ENCODE measurements at regions not wholly inside any gene's neighbourhood (a gene's known extent, or its start where the extent isn't known, plus 50 kb on each side); places are given as distances from the start of the nearest gene placed in this dataset.

DNA sequence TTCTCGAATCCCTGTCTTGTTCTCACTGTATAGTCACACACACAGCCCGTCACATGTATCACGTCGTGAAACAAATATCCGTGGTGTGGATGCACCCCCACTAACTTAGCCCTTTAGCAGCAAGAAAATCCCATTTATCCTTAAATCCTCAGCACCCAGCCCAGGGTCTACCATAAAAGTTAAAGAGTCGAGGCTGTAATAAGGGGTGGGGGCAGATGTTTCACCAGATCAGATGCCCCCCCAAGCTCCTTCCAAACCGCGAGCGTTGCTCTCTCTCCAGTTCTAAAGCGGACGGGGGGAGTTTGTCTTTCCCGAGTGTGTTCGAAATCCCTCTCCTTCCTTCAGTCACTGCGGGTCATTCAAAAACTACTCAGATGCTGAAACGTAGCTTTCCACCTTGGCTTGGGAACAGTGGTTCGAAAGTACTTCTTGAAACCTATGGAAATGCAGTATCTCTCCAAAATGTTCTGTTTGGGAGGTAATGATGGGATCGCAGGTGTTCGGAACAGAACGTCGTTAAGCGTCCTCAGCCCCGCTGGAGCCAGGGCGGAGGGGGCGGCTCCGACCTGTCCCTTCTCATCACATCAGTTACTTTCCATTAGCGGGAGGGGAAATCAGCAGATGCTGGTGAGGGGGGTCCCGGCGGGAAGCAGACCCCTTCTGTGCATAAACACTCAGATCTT lies 156.2 kb downstream of the BRD1 start:
- TF ChIP-seq POLR2AphosphoS5 (IDR thresholded peaks at IDR 0.05; ENCODE audit: low read depth) (no peak), SPI1 (IDR thresholded peaks at IDR 0.05; ENCODE audit: borderline replicate concordance, low read depth) (no peak), REST (IDR thresholded peaks at IDR 0.05; ENCODE audit: insufficient replicate concordance, low read depth) (no peak), GABPA (IDR thresholded peaks at IDR 0.05; ENCODE audit: low read depth) (no peak)
- TF ChIP-seq, protein P1, sequence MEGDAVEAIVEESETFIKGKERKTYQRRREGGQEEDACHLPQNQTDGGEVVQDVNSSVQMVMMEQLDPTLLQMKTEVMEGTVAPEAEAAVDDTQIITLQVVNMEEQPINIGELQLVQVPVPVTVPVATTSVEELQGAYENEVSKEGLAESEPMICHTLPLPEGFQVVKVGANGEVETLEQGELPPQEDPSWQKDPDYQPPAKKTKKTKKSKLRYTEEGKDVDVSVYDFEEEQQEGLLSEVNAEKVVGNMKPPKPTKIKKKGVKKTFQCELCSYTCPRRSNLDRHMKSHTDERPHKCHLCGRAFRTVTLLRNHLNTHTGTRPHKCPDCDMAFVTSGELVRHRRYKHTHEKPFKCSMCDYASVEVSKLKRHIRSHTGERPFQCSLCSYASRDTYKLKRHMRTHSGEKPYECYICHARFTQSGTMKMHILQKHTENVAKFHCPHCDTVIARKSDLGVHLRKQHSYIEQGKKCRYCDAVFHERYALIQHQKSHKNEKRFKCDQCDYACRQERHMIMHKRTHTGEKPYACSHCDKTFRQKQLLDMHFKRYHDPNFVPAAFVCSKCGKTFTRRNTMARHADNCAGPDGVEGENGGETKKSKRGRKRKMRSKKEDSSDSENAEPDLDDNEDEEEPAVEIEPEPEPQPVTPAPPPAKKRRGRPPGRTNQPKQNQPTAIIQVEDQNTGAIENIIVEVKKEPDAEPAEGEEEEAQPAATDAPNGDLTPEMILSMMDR (IDR thresholded peaks at IDR 0.05; ENCODE audit: insufficient read depth, low read length), result no peak

Data from HL-60 (cell line).